Activated T-helper 2 cell treated with anti-CD3 and anti-CD28 coated beads, Interferon-gamma antibody, Interleukin-2, Interleukin-4, amounts not matched to agents 10 μg/mL and 5 μg/mL and 100 μg/mL, durations not matched to agents 14 hours and 24 hours and 36 hours (primary cell): ENCODE measurements at regions not wholly inside any gene's neighbourhood (a gene's known extent, or its start where the extent isn't known, plus 50 kb on each side); places are given as distances from the start of the nearest gene placed in this dataset.

Experiments used
- DNase-seq: peaks from one replicate; pipeline ENCODE4 v3.0.0; 2021; ENCODE audit warnings: low spot score
- H3K27ac Mint-ChIP-seq: one replicate; pipeline ENCODE4 v1.8.0; 2021; ENCODE audit warnings: mixed read lengths
- H3K27me3 Mint-ChIP-seq: one replicate; pipeline ENCODE4 v1.8.0; 2021; ENCODE audit warnings: low read depth, mixed read lengths
- H3K36me3 Mint-ChIP-seq: one replicate; pipeline ENCODE4 v1.8.0; 2021; ENCODE audit warnings: low read depth, mixed read lengths
- H3K4me1 Mint-ChIP-seq: one replicate; pipeline ENCODE4 v1.8.0; 2021; ENCODE audit warnings: low read depth, mixed read lengths
- H3K4me3 Mint-ChIP-seq: one replicate; pipeline ENCODE4 v1.8.0; 2021; ENCODE audit warnings: low read depth, mild to moderate bottlenecking, moderate library complexity, mixed read lengths
- H3K9me3 Mint-ChIP-seq: one replicate; pipeline ENCODE4 v1.8.0; 2021; ENCODE audit warnings: mixed read lengths
- intact Hi-C: fragments of 100-400 bp; cut with micrococcal nuclease; formaldehyde crosslinking; loops from one replicate; pipeline ENCODE4 v1.15.1; 2023

GRCh38 chr3:152516216-152516615 is 247.5 kb downstream of the MBNL1 start:
- no peak for DNase-seq
- no peaks in the 10 kb centered on the region for H3K9me3 Mint-ChIP-seq
- H3K27me3 Mint-ChIP-seq, result peaks cover 22% of the 10 kb centered on the region
- no peaks in the 10 kb centered on the region for H3K4me1 Mint-ChIP-seq
- no peak overlapping the region for H3K4me3 Mint-ChIP-seq
- H3K27ac Mint-ChIP-seq, result no peak overlapping the region
- H3K36me3 Mint-ChIP-seq, result no peaks in the 10 kb centered on the region
- intact Hi-C loops, result no loop called here

- Mint-ChIP-seq H3K27ac (no peak overlapping the region), H3K4me3 (no peak overlapping the region), H3K36me3 (no peaks in the 10 kb centered on the region), H3K27me3 (peaks cover 22% of the 10 kb centered on the region), H3K9me3 (no peaks in the 10 kb centered on the region), H3K4me1 (peaks cover 1% of the 10 kb centered on the region)
- no peak for DNase-seq
- intact Hi-C loops, result no loop called here
These were observed 248.8 kb downstream of the MBNL1 start for GRCh38 chr3:152517502-152517901.

GRCh38 chr3:152518346-152518745 is 249.6 kb downstream of the MBNL1 start:
- Mint-ChIP-seq H3K27me3 (peaks cover 22% of the 10 kb centered on the region), H3K4me1 (peaks cover 1% of the 10 kb centered on the region), H3K27ac (no peak overlapping the region), H3K4me3 (no peak overlapping the region), H3K9me3 (no peaks in the 10 kb centered on the region), H3K36me3 (no peaks in the 10 kb centered on the region)
- intact Hi-C loops, result no loop called here
- DNase-seq, result no peak

GRCh38 chr3:152519376-152519775 is 250.6 kb downstream of the MBNL1 start:
- no peaks in the 10 kb centered on the region for H3K36me3 Mint-ChIP-seq
- no peak for DNase-seq
- no peak overlapping the region for H3K4me3 Mint-ChIP-seq
- intact Hi-C loops, result no loop called here
- peaks cover 22% of the 10 kb centered on the region for H3K27me3 Mint-ChIP-seq
- H3K4me1 Mint-ChIP-seq, result peaks cover 1% of the 10 kb centered on the region
- no peak overlapping the region for H3K27ac Mint-ChIP-seq
- H3K9me3 Mint-ChIP-seq, result no peaks in the 10 kb centered on the region

- H3K4me3 Mint-ChIP-seq, result no peak overlapping the region
- no peak overlapping the region for H3K27ac Mint-ChIP-seq
- H3K9me3 Mint-ChIP-seq, result no peaks in the 10 kb centered on the region
- H3K27me3 Mint-ChIP-seq, result peaks cover 13% of the 10 kb centered on the region
- peaks cover 1% of the 10 kb centered on the region for H3K4me1 Mint-ChIP-seq
- intact Hi-C loops, result loop anchor here (5.0 kb wide), 1 partner anchor 450 kb away; no protein-coding TSS in a partner anchor
- DNase-seq, result no peak
- H3K36me3 Mint-ChIP-seq, result no peaks in the 10 kb centered on the region
These were observed 253.3 kb downstream of the MBNL1 start for GRCh38 chr3:152522036-152522435.

GRCh38 chr3:152524198-152525140 is 255.7 kb downstream of the MBNL1 start:
- DNase-seq, result no peak
- intact Hi-C loops, result loop anchor here (1.0 to 5.0 kb wide), 3 partner anchors 16 to 452 kb away; no protein-coding TSS in a partner anchor
- Mint-ChIP-seq H3K27me3 (peaks cover 3% of the 10 kb centered on the region), H3K4me3 (no peak overlapping the region), H3K4me1 (peaks cover 1% of the 10 kb centered on the region), H3K27ac (no peak overlapping the region), H3K9me3 (no peaks in the 10 kb centered on the region), H3K36me3 (no peaks in the 10 kb centered on the region)

- intact Hi-C loops, result no loop called here
- peaks cover 17% of the 10 kb centered on the region for H3K27me3 Mint-ChIP-seq
- peaks cover 6% of the 10 kb centered on the region for H3K9me3 Mint-ChIP-seq
- H3K4me3 Mint-ChIP-seq, result no peak overlapping the region
- DNase-seq, result no peak
- no peak overlapping the region for H3K27ac Mint-ChIP-seq
- H3K4me1 Mint-ChIP-seq, result no peaks in the 10 kb centered on the region
- H3K36me3 Mint-ChIP-seq, result no peaks in the 10 kb centered on the region
These were observed 263.0 kb downstream of the MBNL1 start for GRCh38 chr3:152531717-152532116.

- DNase-seq, result no peak
- H3K27ac Mint-ChIP-seq, result no peak overlapping the region
- H3K9me3 Mint-ChIP-seq, result peaks cover 6% of the 10 kb centered on the region
- intact Hi-C loops, result no loop called here
- peaks cover 14% of the 10 kb centered on the region for H3K27me3 Mint-ChIP-seq
- H3K4me3 Mint-ChIP-seq, result no peak overlapping the region
- H3K36me3 Mint-ChIP-seq, result no peaks in the 10 kb centered on the region
- peaks cover 4% of the 10 kb centered on the region for H3K4me1 Mint-ChIP-seq
These were observed 269.8 kb downstream of the MBNL1 start for GRCh38 chr3:152538518-152538917.

- Mint-ChIP-seq H3K27me3 (peaks cover 19% of the 10 kb centered on the region), H3K36me3 (no peaks in the 10 kb centered on the region)
These were observed 270.5 kb downstream of the MBNL1 start for GRCh38 chr3:152539191-152539764.

GRCh38 chr3:152540120-152540519 is 271.4 kb downstream of the MBNL1 start:
- Mint-ChIP-seq H3K36me3 (no peaks in the 10 kb centered on the region), H3K27me3 (peaks cover 19% of the 10 kb centered on the region), H3K9me3 (peaks cover 6% of the 10 kb centered on the region), H3K27ac (no peak overlapping the region), H3K4me1 (peaks cover 4% of the 10 kb centered on the region), H3K4me3 (no peak overlapping the region)
- intact Hi-C loops, result no loop called here
- DNase-seq, result no peak

More at GRCh38 chr3:152539191-152539764, 270.5 kb downstream of the MBNL1 start:
- intact Hi-C loops, result no loop called here
- no peak overlapping the region for H3K27ac Mint-ChIP-seq
- H3K4me1 Mint-ChIP-seq, result peaks cover 4% of the 10 kb centered on the region
- H3K4me3 Mint-ChIP-seq, result no peak overlapping the region
- H3K9me3 Mint-ChIP-seq, result peaks cover 6% of the 10 kb centered on the region
- no peak for DNase-seq

GRCh38 chr3:152547153-152547552 is 278.4 kb downstream of the MBNL1 start:
- Mint-ChIP-seq H3K9me3 (no peaks in the 10 kb centered on the region), H3K27me3 (peaks cover 10% of the 10 kb centered on the region), H3K4me3 (no peak overlapping the region), H3K27ac (no peak overlapping the region), H3K36me3 (no peaks in the 10 kb centered on the region), H3K4me1 (no peaks in the 10 kb centered on the region)
- intact Hi-C loops, result no loop called here
- no peak for DNase-seq

GRCh38 chr3:152549263-152549662 is 280.5 kb downstream of the MBNL1 start:
- H3K27ac Mint-ChIP-seq, result no peak overlapping the region
- no peaks in the 10 kb centered on the region for H3K9me3 Mint-ChIP-seq
- H3K4me1 Mint-ChIP-seq, result no peaks in the 10 kb centered on the region
- intact Hi-C loops, result no loop called here
- H3K4me3 Mint-ChIP-seq, result no peak overlapping the region
- no peaks in the 10 kb centered on the region for H3K36me3 Mint-ChIP-seq
- no peak for DNase-seq
- peaks cover 3% of the 10 kb centered on the region for H3K27me3 Mint-ChIP-seq

GRCh38 chr3:152550284-152550683 is 281.6 kb downstream of the MBNL1 start:
- Mint-ChIP-seq H3K27ac (no peak overlapping the region), H3K36me3 (no peaks in the 10 kb centered on the region), H3K27me3 (peaks cover 3% of the 10 kb centered on the region), H3K4me1 (no peaks in the 10 kb centered on the region), H3K4me3 (no peak overlapping the region), H3K9me3 (no peaks in the 10 kb centered on the region)
- no peak for DNase-seq
- intact Hi-C loops, result no loop called here
